ENCODE measurements at regions not wholly inside any gene's neighbourhood (a gene's known extent, or its start where the extent isn't known, plus 50 kb on each side); places are given as distances from the start of the nearest gene placed in this dataset.

DNA sequence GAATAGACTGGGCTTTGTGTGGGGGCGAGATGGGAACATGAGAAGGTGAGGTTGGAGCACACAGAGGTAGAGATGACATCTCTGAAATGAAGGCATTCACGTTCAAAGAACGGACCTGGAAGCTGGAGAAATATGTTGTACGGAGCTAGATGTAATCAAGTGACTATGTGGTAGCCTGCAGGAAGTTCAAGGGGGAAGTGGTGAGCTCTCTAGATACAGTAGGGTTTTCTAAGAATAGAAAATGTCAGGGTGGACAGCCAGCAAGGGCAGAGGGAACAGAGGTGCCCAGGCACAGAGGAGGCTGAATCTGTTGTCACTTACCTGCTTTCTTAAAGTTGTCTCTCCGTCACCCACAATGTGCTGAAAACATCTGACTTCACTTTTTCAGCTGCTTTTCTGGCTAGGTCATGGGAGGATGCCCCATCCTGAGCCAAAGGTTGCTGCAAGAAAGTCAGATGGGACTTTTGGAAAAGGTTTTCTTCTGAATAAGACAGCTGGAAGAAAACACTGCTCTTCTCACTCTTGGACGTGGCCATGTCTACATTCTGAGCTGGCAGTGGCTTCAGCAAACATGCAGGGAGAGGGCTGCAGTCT lies 171.5 kb upstream of the B3GAT1 start:
- DNase-seq = no peak
- no peaks in the 10 kb centered on the region for H3K9me2 ChIP-seq (replicated peaks; ENCODE audit: insufficient read depth, low read length)
- H3K79me2 ChIP-seq (ENCODE audit: low read length) = no peaks in the 10 kb centered on the region
- H3K27me3 ChIP-seq (ENCODE audit: low read length) = no peaks in the 10 kb centered on the region
- H3K9ac ChIP-seq (ENCODE audit: low read length) = no peak overlapping the region
- no peaks in the 10 kb centered on the region for H3K9me3 ChIP-seq (ENCODE audit: low read length)
- no peaks in the 10 kb centered on the region for H3K36me3 ChIP-seq (ENCODE audit: insufficient read depth, low read length)
- H4K20me1 ChIP-seq (ENCODE audit: insufficient read depth, low read depth, low read length) = no peaks in the 10 kb centered on the region
- H3K27ac ChIP-seq (ENCODE audit: low read length) = no peak overlapping the region
- H3K4me1 ChIP-seq (ENCODE audit: low read length) = no peaks in the 10 kb centered on the region
- no peak overlapping the region for H3K4me3 ChIP-seq (ENCODE audit: low read length)
- H2AFZ ChIP-seq (ENCODE audit: low read length) = no peak overlapping the region
- H3K4me2 ChIP-seq (ENCODE audit: low read depth, low read length, poor library complexity, severe bottlenecking) = no peak overlapping the region

DNA sequence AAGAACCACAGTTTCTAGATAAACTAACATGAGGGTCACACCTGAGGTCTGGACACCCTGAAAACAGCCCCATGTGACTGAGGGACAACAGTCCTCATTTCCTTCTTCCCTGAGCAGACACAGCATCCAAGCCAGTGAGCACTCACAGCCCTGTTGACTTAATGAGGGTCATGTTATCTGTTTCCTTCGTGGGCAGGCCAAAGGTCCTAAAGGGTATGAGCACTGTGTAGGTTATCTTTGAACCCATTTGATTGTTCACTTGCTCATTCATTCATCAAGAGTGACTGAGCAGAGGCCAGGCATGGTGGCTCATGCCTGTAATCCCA lies 170.7 kb upstream of the B3GAT1 start:
- H3K9me2 ChIP-seq (replicated peaks; ENCODE audit: insufficient read depth, low read length) = no peaks in the 10 kb centered on the region
- no peak overlapping the region for H3K4me3 ChIP-seq (ENCODE audit: low read length)
- no peak overlapping the region for H3K27ac ChIP-seq (ENCODE audit: low read length)
- no peaks in the 10 kb centered on the region for H3K79me2 ChIP-seq (ENCODE audit: low read length)
- no peaks in the 10 kb centered on the region for H3K4me1 ChIP-seq (ENCODE audit: low read length)
- no peak overlapping the region for H3K9ac ChIP-seq (ENCODE audit: low read length)
- no peak overlapping the region for H2AFZ ChIP-seq (ENCODE audit: low read length)
- no peaks in the 10 kb centered on the region for H3K9me3 ChIP-seq (ENCODE audit: low read length)
- DNase-seq = no peak
- H4K20me1 ChIP-seq (ENCODE audit: insufficient read depth, low read depth, low read length) = no peaks in the 10 kb centered on the region
- H3K27me3 ChIP-seq (ENCODE audit: low read length) = no peaks in the 10 kb centered on the region
- no peak overlapping the region for H3K4me2 ChIP-seq (ENCODE audit: low read depth, low read length, poor library complexity, severe bottlenecking)
- H3K36me3 ChIP-seq (ENCODE audit: insufficient read depth, low read length) = no peaks in the 10 kb centered on the region

DNA sequence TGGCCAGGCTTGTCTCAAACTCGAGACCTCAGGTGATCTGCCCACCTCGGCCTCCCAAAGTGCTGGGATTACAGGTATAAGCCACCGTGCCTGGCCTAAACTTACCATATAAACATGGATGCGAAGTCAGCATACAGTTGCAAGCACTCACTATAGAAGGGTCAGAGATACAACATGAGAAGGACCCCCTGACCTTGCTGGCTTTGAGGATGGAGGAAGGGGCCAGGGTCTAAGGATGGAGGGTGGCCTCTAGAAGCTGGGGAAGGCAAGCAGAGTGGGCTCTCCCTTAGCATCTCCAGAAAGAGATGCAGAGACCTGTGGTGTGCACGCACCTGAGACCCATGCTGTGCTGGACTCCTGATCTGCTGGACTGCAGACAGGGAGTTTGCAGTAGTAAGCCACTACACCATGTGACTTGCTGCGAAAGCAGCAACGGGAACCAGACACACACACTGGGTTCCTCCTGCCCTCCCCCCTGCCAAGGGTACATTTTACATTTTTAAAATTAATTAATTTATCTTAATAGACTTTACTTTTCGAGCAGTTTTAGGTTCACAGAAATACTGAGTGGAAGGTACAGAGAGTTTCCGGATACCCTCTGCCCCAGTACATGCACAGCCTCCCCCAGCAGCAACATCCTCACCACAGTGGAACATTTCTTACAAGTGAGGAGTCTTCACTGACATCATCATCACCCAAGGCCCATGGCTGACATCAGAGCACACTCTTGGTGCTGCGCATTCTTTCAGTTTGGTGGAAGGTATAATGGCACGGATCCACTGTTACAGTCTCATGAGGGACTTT lies 170.1 kb upstream of the B3GAT1 start:
- no peak overlapping the region for H3K4me2 ChIP-seq (ENCODE audit: low read depth, low read length, poor library complexity, severe bottlenecking)
- H3K9me3 ChIP-seq (ENCODE audit: low read length) = no peaks in the 10 kb centered on the region
- no peak for DNase-seq
- no peak overlapping the region for H3K9ac ChIP-seq (ENCODE audit: low read length)
- H4K20me1 ChIP-seq (ENCODE audit: insufficient read depth, low read depth, low read length) = no peaks in the 10 kb centered on the region
- H3K27me3 ChIP-seq (ENCODE audit: low read length) = no peaks in the 10 kb centered on the region
- no peaks in the 10 kb centered on the region for H3K9me2 ChIP-seq (replicated peaks; ENCODE audit: insufficient read depth, low read length)
- H2AFZ ChIP-seq (ENCODE audit: low read length) = no peak overlapping the region
- H3K27ac ChIP-seq (ENCODE audit: low read length) = no peak overlapping the region
- H3K36me3 ChIP-seq (ENCODE audit: insufficient read depth, low read length) = no peaks in the 10 kb centered on the region
- H3K4me1 ChIP-seq (ENCODE audit: low read length) = no peaks in the 10 kb centered on the region
- H3K4me3 ChIP-seq (ENCODE audit: low read length) = no peak overlapping the region
- H3K79me2 ChIP-seq (ENCODE audit: low read length) = no peaks in the 10 kb centered on the region

DNA sequence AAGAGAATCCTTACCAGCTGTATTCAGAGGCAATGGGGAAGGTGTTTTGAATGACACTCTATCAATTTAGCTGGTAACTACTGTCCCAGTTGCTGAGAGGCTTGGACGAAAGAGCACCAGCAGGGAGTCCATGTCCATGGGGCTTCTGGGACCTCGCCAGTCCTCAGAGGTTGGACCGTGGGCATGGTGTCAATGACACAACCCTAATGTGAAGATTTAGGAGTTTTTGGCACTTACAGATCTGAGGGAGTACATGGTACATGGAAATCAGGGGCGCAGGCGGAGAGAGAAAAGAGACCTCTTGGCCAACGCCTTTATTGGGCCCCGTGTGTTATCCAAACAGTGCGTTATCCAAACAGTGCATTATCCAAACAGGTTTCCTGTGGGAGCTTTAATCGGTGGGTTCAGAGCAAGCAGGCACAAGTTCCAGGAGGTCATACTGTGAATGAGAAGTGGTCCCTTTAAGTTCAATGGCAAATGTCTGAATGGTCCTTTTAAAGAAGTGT lies 169.1 kb upstream of the B3GAT1 start:
- H4K20me1 ChIP-seq (ENCODE audit: insufficient read depth, low read depth, low read length) = no peaks in the 10 kb centered on the region
- H3K27ac ChIP-seq (ENCODE audit: low read length) = no peak overlapping the region
- H3K9me2 ChIP-seq (replicated peaks; ENCODE audit: insufficient read depth, low read length) = no peaks in the 10 kb centered on the region
- no peak overlapping the region for H3K9ac ChIP-seq (ENCODE audit: low read length)
- no peaks in the 10 kb centered on the region for H3K4me1 ChIP-seq (ENCODE audit: low read length)
- H3K9me3 ChIP-seq (ENCODE audit: low read length) = no peaks in the 10 kb centered on the region
- no peak for DNase-seq
- no peaks in the 10 kb centered on the region for H3K79me2 ChIP-seq (ENCODE audit: low read length)
- no peak overlapping the region for H3K4me2 ChIP-seq (ENCODE audit: low read depth, low read length, poor library complexity, severe bottlenecking)
- H3K36me3 ChIP-seq (ENCODE audit: insufficient read depth, low read length) = no peaks in the 10 kb centered on the region
- no peak overlapping the region for H2AFZ ChIP-seq (ENCODE audit: low read length)
- H3K27me3 ChIP-seq (ENCODE audit: low read length) = no peaks in the 10 kb centered on the region
- no peak overlapping the region for H3K4me3 ChIP-seq (ENCODE audit: low read length)

DNA sequence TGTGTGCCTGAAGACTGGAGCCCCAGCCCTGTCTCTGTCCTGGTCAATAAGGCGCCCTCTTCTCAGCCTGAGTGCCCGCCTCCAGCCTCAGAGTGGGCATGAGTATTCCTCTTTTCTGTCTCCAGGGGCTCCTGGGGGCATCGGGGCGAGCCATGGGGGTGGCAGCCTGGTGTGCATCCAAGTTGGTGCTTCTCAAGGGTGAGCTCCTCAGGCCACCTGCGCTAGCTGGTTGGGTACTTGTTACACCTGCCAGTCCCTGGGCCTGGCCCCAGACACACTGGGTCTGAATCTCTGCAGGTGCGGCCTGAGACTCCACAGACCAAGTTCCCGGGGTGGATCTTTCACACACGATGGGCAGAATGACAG lies 168.6 kb upstream of the B3GAT1 start:
- no peak for DNase-seq
- Histone ChIP-seq H3K4me2 (ENCODE audit: low read depth, low read length, poor library complexity, severe bottlenecking) (no peak overlapping the region), H4K20me1 (ENCODE audit: insufficient read depth, low read depth, low read length) (no peaks in the 10 kb centered on the region), H3K9me2 (replicated peaks; ENCODE audit: insufficient read depth, low read length) (no peaks in the 10 kb centered on the region), H3K9ac (ENCODE audit: low read length) (no peak overlapping the region), H3K4me3 (ENCODE audit: low read length) (no peak overlapping the region), H3K9me3 (ENCODE audit: low read length) (no peaks in the 10 kb centered on the region), H3K36me3 (ENCODE audit: insufficient read depth, low read length) (no peaks in the 10 kb centered on the region), H3K79me2 (ENCODE audit: low read length) (no peaks in the 10 kb centered on the region), H3K27ac (ENCODE audit: low read length) (no peak overlapping the region), H2AFZ (ENCODE audit: low read length) (no peak overlapping the region), H3K4me1 (ENCODE audit: low read length) (no peaks in the 10 kb centered on the region), H3K27me3 (ENCODE audit: low read length) (no peaks in the 10 kb centered on the region)

DNA sequence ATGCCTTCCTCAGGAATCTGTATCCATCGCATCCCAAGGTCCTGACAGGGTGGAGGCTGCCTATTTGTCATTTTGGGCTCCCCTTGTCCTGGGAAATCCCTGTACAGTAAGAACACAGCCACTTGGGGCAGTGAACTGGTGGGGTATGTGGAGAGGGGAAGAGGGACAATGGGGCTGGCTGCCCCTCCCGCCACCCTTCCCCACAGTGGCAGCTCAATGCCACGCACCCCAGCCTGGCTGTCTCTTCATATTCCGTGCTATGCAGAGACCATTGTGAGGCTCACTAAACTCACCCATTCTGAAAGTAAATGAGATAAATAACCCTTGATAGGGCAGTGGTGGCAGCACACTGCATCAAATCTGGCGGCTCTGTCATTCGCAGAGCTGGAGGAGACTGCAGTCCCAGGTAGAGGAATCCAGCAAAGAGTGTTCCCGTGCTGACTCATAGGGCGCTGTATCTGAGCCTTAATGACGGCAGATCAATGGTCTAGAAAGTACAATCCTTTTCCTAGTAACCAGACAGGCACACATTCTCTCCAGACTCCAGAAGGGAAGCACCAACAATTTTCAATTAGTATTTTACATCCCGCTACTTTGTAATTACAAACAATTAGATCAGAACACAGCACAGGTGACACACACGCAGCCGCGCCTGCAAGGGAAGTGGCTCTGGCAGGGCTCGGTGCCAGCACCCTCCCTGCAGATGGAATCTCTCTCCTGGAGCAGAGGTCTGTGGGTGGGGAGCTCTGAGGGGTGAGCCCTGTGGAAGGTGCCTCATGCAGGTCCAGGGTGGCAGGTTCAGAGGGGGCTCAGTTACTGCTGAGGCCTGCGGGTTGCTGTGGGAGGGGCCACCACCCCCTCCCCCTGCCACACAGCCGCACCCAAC lies 167.9 kb upstream of the B3GAT1 start:
- H2AFZ ChIP-seq (ENCODE audit: low read length) = no peak overlapping the region
- H3K9me2 ChIP-seq (replicated peaks; ENCODE audit: insufficient read depth, low read length) = no peaks in the 10 kb centered on the region
- no peak overlapping the region for H3K27ac ChIP-seq (ENCODE audit: low read length)
- no peak overlapping the region for H3K9ac ChIP-seq (ENCODE audit: low read length)
- no peaks in the 10 kb centered on the region for H3K4me1 ChIP-seq (ENCODE audit: low read length)
- H3K4me3 ChIP-seq (ENCODE audit: low read length) = no peak overlapping the region
- no peaks in the 10 kb centered on the region for H3K36me3 ChIP-seq (ENCODE audit: insufficient read depth, low read length)
- H3K4me2 ChIP-seq (ENCODE audit: low read depth, low read length, poor library complexity, severe bottlenecking) = no peak overlapping the region
- no peaks in the 10 kb centered on the region for H4K20me1 ChIP-seq (ENCODE audit: insufficient read depth, low read depth, low read length)
- H3K9me3 ChIP-seq (ENCODE audit: low read length) = no peaks in the 10 kb centered on the region
- DNase-seq = no peak
- no peaks in the 10 kb centered on the region for H3K27me3 ChIP-seq (ENCODE audit: low read length)
- no peaks in the 10 kb centered on the region for H3K79me2 ChIP-seq (ENCODE audit: low read length)

DNA sequence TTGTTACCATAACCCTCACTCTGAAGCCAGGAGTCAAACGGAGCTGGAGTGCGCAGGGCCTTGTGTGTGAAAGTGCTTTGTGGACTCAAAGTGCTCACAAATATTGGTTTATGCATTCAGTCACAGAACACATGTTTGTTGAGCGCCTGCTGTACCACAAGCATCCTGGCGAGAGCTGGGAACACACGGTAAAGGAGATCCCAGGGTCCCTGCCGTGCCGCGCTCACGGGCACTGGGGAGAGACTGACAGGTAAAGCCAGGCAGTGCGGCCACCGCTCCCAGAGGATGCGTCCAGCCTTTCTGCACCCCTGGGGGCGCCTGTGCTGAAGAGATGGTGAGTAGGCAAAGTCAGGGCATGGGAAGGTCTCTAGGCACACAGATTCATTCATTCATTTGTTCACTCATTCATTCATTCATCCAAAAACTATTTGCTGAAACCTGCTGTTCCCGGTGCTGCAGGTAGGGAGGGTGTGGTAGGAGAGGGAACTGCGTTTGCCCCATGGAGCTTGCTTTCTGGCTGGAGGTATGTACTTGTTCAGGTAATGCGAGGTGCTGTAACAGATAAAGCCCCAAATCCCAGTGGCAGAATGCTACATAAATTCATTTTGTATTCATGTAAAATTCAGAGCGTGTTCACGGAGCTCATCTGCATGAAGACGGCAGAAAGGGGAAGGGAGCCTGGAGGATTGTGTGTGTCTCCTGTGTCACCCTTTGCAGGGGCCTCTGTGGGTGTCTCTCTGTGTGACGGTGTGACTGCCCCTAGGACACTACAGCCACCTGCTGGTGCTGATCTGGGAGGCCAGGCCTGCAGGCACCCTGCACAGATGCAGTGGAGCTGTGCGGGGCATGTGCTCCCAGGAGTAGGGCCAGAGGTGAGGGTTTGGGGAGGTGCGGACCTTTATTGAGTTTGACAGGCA lies 167.0 kb upstream of the B3GAT1 start:
- no peak overlapping the region for H3K9ac ChIP-seq (ENCODE audit: low read length)
- H3K4me3 ChIP-seq (ENCODE audit: low read length) = no peak overlapping the region
- no peak overlapping the region for H3K27ac ChIP-seq (ENCODE audit: low read length)
- no peak overlapping the region for H3K4me2 ChIP-seq (ENCODE audit: low read depth, low read length, poor library complexity, severe bottlenecking)
- H2AFZ ChIP-seq (ENCODE audit: low read length) = no peak overlapping the region
- DNase-seq = peak; percentile 48
- H3K79me2 ChIP-seq (ENCODE audit: low read length) = no peaks in the 10 kb centered on the region
- no peaks in the 10 kb centered on the region for H3K27me3 ChIP-seq (ENCODE audit: low read length)
- H3K9me2 ChIP-seq (replicated peaks; ENCODE audit: insufficient read depth, low read length) = no peaks in the 10 kb centered on the region
- no peaks in the 10 kb centered on the region for H3K36me3 ChIP-seq (ENCODE audit: insufficient read depth, low read length)
- H3K4me1 ChIP-seq (ENCODE audit: low read length) = no peaks in the 10 kb centered on the region
- H3K9me3 ChIP-seq (ENCODE audit: low read length) = no peaks in the 10 kb centered on the region
- no peaks in the 10 kb centered on the region for H4K20me1 ChIP-seq (ENCODE audit: insufficient read depth, low read depth, low read length)

Data from Karpas-422 (cell line).